Fibroblast of the aortic adventitia (primary cell): ENCODE measurements at regions not wholly inside any gene's neighbourhood (a gene's known extent, or its start where the extent isn't known, plus 50 kb on each side); places are given as distances from the start of the nearest gene placed in this dataset.

Experiments
- DNase-seq: peaks from one replicate; pipeline ENCODE4 v3.0.0-alpha.2; 2010; ENCODE audit warnings: low read depth
- H3K4me3 ChIP-seq: 2 replicates; pipeline ENCODE4 v1.5.1; 2011; ENCODE audit warnings: low read depth, mild to moderate bottlenecking, control low read depth, low read length, moderate library complexity
- CTCF ChIP-seq: IDR thresholded peaks from 2 replicates; pipeline ENCODE4 v1.5.1; 2011; ENCODE audit warnings: mild to moderate bottlenecking, low read length, control low read depth, inconsistent platforms; ENCODE audit not compliant: insufficient read depth

- no peak for DNase-seq
- H3K4me3 ChIP-seq = no peak overlapping the region
- TF ChIP-seq CTCF = no peak
These were observed 179.3 kb downstream of the XPNPEP1 start for GRCh38 chr10:109744020-109744419.

GRCh38 chr10:109743574-109743973, 179.7 kb downstream of the XPNPEP1 start:
- no peak for DNase-seq
- no peak overlapping the region for H3K4me3 ChIP-seq
- no peak for TF ChIP-seq CTCF

GRCh38 chr10:109743146-109743545, 180.2 kb downstream of the XPNPEP1 start:
- TF ChIP-seq CTCF = no peak
- H3K4me3 ChIP-seq = no peak overlapping the region
- no peak for DNase-seq

GRCh38 chr10:109741712-109742111, 181.6 kb downstream of the XPNPEP1 start:
- no peak for DNase-seq
- TF ChIP-seq CTCF = no peak
- no peak overlapping the region for H3K4me3 ChIP-seq

GRCh38 chr10:109740436-109740835, 182.9 kb downstream of the XPNPEP1 start:
- DNase-seq = no peak
- no peak overlapping the region for H3K4me3 ChIP-seq
- no peak for TF ChIP-seq CTCF

GRCh38 chr10:109737626-109738025, 185.7 kb downstream of the XPNPEP1 start:
- H3K4me3 ChIP-seq = no peak overlapping the region
- no peak for TF ChIP-seq CTCF
- no peak for DNase-seq

GRCh38 chr10:109737009-109737408, 186.3 kb downstream of the XPNPEP1 start:
- TF ChIP-seq CTCF = no peak
- no peak for DNase-seq
- H3K4me3 ChIP-seq = no peak overlapping the region
